Activated CD8-positive, alpha-beta memory T cell treated with anti-CD3 and anti-CD28 coated beads, Interleukin-2, amount 10 ng/mL, durations not matched to agents 7 days and 5 days (primary cell): ENCODE measurements at regions not wholly inside any gene's neighbourhood (a gene's known extent, or its start where the extent isn't known, plus 50 kb on each side); places are given as distances from the start of the nearest gene placed in this dataset.

Experiments used
- ATAC-seq: fragments of 150-1000 bp; cut with Tn5 transposase; one replicate; pipeline ENCODE4 v1.10.0; 2021; ENCODE audit warnings: moderate library complexity
- CTCF ChIA-PET: fragments of 350-600 bp; sonication (Branson Sonifier 250); formaldehyde crosslinking; loops from one replicate; lab custom pipeline; 2021; ENCODE audit warnings: antibody characterized with exemption; lab: Charles Lee
- DNase-seq: peaks from one replicate; pipeline ENCODE4 v3.0.0-alpha.2; 2020
- H3K27ac Mint-ChIP-seq: one replicate; pipeline ENCODE4 v1.8.0; 2021; ENCODE audit warnings: mild to moderate bottlenecking, mixed read lengths
- H3K27me3 Mint-ChIP-seq: one replicate; pipeline ENCODE4 v1.8.0; 2021; ENCODE audit warnings: mixed read lengths
- H3K36me3 Mint-ChIP-seq: one replicate; pipeline ENCODE4 v1.8.0; 2021; ENCODE audit warnings: mild to moderate bottlenecking, mixed read lengths
- H3K4me1 Mint-ChIP-seq: one replicate; pipeline ENCODE4 v1.8.0; 2021; ENCODE audit warnings: mixed read lengths
- H3K4me3 Mint-ChIP-seq: one replicate; pipeline ENCODE4 v1.8.0; 2021; ENCODE audit warnings: mild to moderate bottlenecking, moderate library complexity, mixed read lengths
- H3K9me3 Mint-ChIP-seq: one replicate; pipeline ENCODE4 v1.8.0; 2022; ENCODE audit warnings: low read depth, mixed read lengths

GRCh38 chr10:111852801-111853200, 330.8 kb downstream of the GPAM start:
- CTCF ChIA-PET: no interaction called here
- ATAC-seq: no peak
- no peak overlapping the region for H3K4me3 Mint-ChIP-seq

GRCh38 chr10:111856631-111857030, 326.9 kb downstream of the GPAM start:
- no peak overlapping the region for H3K27ac Mint-ChIP-seq
- no peaks in the 10 kb centered on the region for H3K9me3 Mint-ChIP-seq
- H3K27me3 Mint-ChIP-seq: no peaks in the 10 kb centered on the region
- no peaks in the 10 kb centered on the region for H3K36me3 Mint-ChIP-seq
- no peak for DNase-seq
- H3K4me1 Mint-ChIP-seq: no peaks in the 10 kb centered on the region
- no peak overlapping the region for H3K4me3 Mint-ChIP-seq
- ATAC-seq: no peak
- CTCF ChIA-PET: no interaction called here

More at GRCh38 chr10:111852801-111853200, 330.8 kb downstream of the GPAM start:
- no peaks in the 10 kb centered on the region for H3K9me3 Mint-ChIP-seq
- no peak overlapping the region for H3K27ac Mint-ChIP-seq
- H3K27me3 Mint-ChIP-seq: no peaks in the 10 kb centered on the region
- no peaks in the 10 kb centered on the region for H3K36me3 Mint-ChIP-seq
- no peaks in the 10 kb centered on the region for H3K4me1 Mint-ChIP-seq
- DNase-seq: no peak

- peaks cover 2% of the 10 kb centered on the region for H3K9me3 Mint-ChIP-seq
- ATAC-seq (no peak), DNase-seq (no peak)
- no peaks in the 10 kb centered on the region for H3K27me3 Mint-ChIP-seq
- H3K4me1 Mint-ChIP-seq: no peaks in the 10 kb centered on the region
- CTCF ChIA-PET: no interaction called here
- no peak overlapping the region for H3K27ac Mint-ChIP-seq
- H3K36me3 Mint-ChIP-seq: no peaks in the 10 kb centered on the region
- no peak overlapping the region for H3K4me3 Mint-ChIP-seq
Observed at GRCh38 chr10:111865550-111865949, 318.0 kb downstream of the GPAM start.

- DNase-seq: no peak
- Mint-ChIP-seq H3K4me1 (peaks cover 6% of the 10 kb centered on the region), H3K36me3 (no peaks in the 10 kb centered on the region), H3K4me3 (no peak overlapping the region), H3K27me3 (no peaks in the 10 kb centered on the region), H3K27ac (no peak overlapping the region), H3K9me3 (peaks cover 2% of the 10 kb centered on the region)
- CTCF ChIA-PET: no interaction called here
- no peak for ATAC-seq
Observed at GRCh38 chr10:111871458-111871857, 312.1 kb downstream of the GPAM start.

GRCh38 chr10:111872591-111872990, 311.0 kb downstream of the GPAM start:
- no peaks in the 10 kb centered on the region for H3K36me3 Mint-ChIP-seq
- H3K4me1 Mint-ChIP-seq: peaks cover 6% of the 10 kb centered on the region
- no peak overlapping the region for H3K4me3 Mint-ChIP-seq
- H3K9me3 Mint-ChIP-seq: peaks cover 2% of the 10 kb centered on the region
- CTCF ChIA-PET: no interaction called here
- DNase-seq (no peak), ATAC-seq (no peak)
- H3K27ac Mint-ChIP-seq: no peak overlapping the region
- H3K27me3 Mint-ChIP-seq: no peaks in the 10 kb centered on the region

GRCh38 chr10:111873041-111873440, 310.5 kb downstream of the GPAM start:
- no peaks in the 10 kb centered on the region for H3K36me3 Mint-ChIP-seq
- no peaks in the 10 kb centered on the region for H3K27me3 Mint-ChIP-seq
- H3K4me3 Mint-ChIP-seq: no peak overlapping the region
- ATAC-seq (no peak), DNase-seq (no peak)
- CTCF ChIA-PET: no interaction called here
- peaks cover 6% of the 10 kb centered on the region for H3K4me1 Mint-ChIP-seq
- H3K27ac Mint-ChIP-seq: no peak overlapping the region
- H3K9me3 Mint-ChIP-seq: peaks cover 2% of the 10 kb centered on the region

- Mint-ChIP-seq H3K27ac (no peak overlapping the region), H3K4me3 (no peak overlapping the region), H3K9me3 (peaks cover 2% of the 10 kb centered on the region), H3K27me3 (no peaks in the 10 kb centered on the region), H3K4me1 (peaks cover 6% of the 10 kb centered on the region), H3K36me3 (no peaks in the 10 kb centered on the region)
- CTCF ChIA-PET: no interaction called here
- DNase-seq: no peak
- no peak for ATAC-seq
Observed at GRCh38 chr10:111873621-111874135, 309.9 kb downstream of the GPAM start.

- no peaks in the 10 kb centered on the region for H3K27me3 Mint-ChIP-seq
- ATAC-seq (no peak), DNase-seq (no peak)
- H3K4me1 Mint-ChIP-seq: peaks cover 6% of the 10 kb centered on the region
- no peak overlapping the region for H3K27ac Mint-ChIP-seq
- CTCF ChIA-PET: no interaction called here
- no peak overlapping the region for H3K4me3 Mint-ChIP-seq
- no peaks in the 10 kb centered on the region for H3K9me3 Mint-ChIP-seq
- H3K36me3 Mint-ChIP-seq: no peaks in the 10 kb centered on the region
Observed at GRCh38 chr10:111874576-111874975, 309.0 kb downstream of the GPAM start.

- CTCF ChIA-PET: no interaction called here
- Mint-ChIP-seq H3K4me1 (peaks cover 6% of the 10 kb centered on the region), H3K36me3 (no peaks in the 10 kb centered on the region), H3K9me3 (no peaks in the 10 kb centered on the region), H3K27me3 (no peaks in the 10 kb centered on the region), H3K4me3 (no peak overlapping the region), H3K27ac (no peak overlapping the region)
- ATAC-seq (no peak), DNase-seq (no peak)
Observed at GRCh38 chr10:111875725-111876124, 307.8 kb downstream of the GPAM start.

GRCh38 chr10:111877258-111877657, 306.3 kb downstream of the GPAM start:
- Mint-ChIP-seq H3K4me3 (no peak overlapping the region), H3K27ac (no peak overlapping the region), H3K4me1 (peaks cover 6% of the 10 kb centered on the region), H3K36me3 (no peaks in the 10 kb centered on the region), H3K27me3 (no peaks in the 10 kb centered on the region), H3K9me3 (no peaks in the 10 kb centered on the region)
- DNase-seq (no peak), ATAC-seq (no peak)
- CTCF ChIA-PET: no interaction called here

- CTCF ChIA-PET: no interaction called here
Observed at GRCh38 chr10:111879969-111880368, 303.6 kb downstream of the GPAM start.

GRCh38 chr10:111885046-111885445, 298.5 kb downstream of the GPAM start:
- Mint-ChIP-seq H3K9me3 (no peaks in the 10 kb centered on the region), H3K27ac (no peak overlapping the region), H3K4me1 (no peaks in the 10 kb centered on the region), H3K36me3 (no peaks in the 10 kb centered on the region), H3K4me3 (no peak overlapping the region), H3K27me3 (no peaks in the 10 kb centered on the region)
- DNase-seq: no peak
- CTCF ChIA-PET: no interaction called here
- no peak for ATAC-seq

More at GRCh38 chr10:111879969-111880368, 303.6 kb downstream of the GPAM start:
- no peak overlapping the region for H3K27ac Mint-ChIP-seq
- no peaks in the 10 kb centered on the region for H3K27me3 Mint-ChIP-seq
- ATAC-seq: no peak
- DNase-seq: no peak
- no peaks in the 10 kb centered on the region for H3K9me3 Mint-ChIP-seq
- no peaks in the 10 kb centered on the region for H3K4me1 Mint-ChIP-seq
- no peak overlapping the region for H3K4me3 Mint-ChIP-seq
- no peaks in the 10 kb centered on the region for H3K36me3 Mint-ChIP-seq

GRCh38 chr10:111885919-111886318, 297.6 kb downstream of the GPAM start:
- Mint-ChIP-seq H3K27ac (no peak overlapping the region), H3K4me3 (no peak overlapping the region), H3K36me3 (no peaks in the 10 kb centered on the region), H3K4me1 (no peaks in the 10 kb centered on the region), H3K27me3 (no peaks in the 10 kb centered on the region), H3K9me3 (no peaks in the 10 kb centered on the region)
- CTCF ChIA-PET: no interaction called here
- ATAC-seq: no peak
- no peak for DNase-seq

GRCh38 chr10:111887266-111887665, 296.3 kb downstream of the GPAM start:
- no peak overlapping the region for H3K27ac Mint-ChIP-seq
- CTCF ChIA-PET: no interaction called here
- no peaks in the 10 kb centered on the region for H3K9me3 Mint-ChIP-seq
- DNase-seq: no peak
- no peaks in the 10 kb centered on the region for H3K36me3 Mint-ChIP-seq
- no peak overlapping the region for H3K4me3 Mint-ChIP-seq
- ATAC-seq: no peak
- H3K4me1 Mint-ChIP-seq: no peaks in the 10 kb centered on the region
- no peaks in the 10 kb centered on the region for H3K27me3 Mint-ChIP-seq

GRCh38 chr10:111890046-111890445, 293.5 kb downstream of the GPAM start:
- no peak overlapping the region for H3K27ac Mint-ChIP-seq
- CTCF ChIA-PET: no interaction called here

More at GRCh38 chr10:111890046-111890445, 293.5 kb downstream of the GPAM start:
- DNase-seq (no peak), ATAC-seq (no peak)
- Mint-ChIP-seq H3K4me3 (no peak overlapping the region), H3K36me3 (no peaks in the 10 kb centered on the region), H3K4me1 (no peaks in the 10 kb centered on the region), H3K27me3 (no peaks in the 10 kb centered on the region), H3K9me3 (peaks cover 2% of the 10 kb centered on the region)
